GM18519 (cell line): ENCODE measurements at regions not wholly inside any gene's neighbourhood (a gene's known extent, or its start where the extent isn't known, plus 50 kb on each side); places are given as distances from the start of the nearest gene placed in this dataset.

ENCODE experiments used
- ATAC-seq: cut with Tn5 transposase; IDR thresholded peaks from one replicate; pipeline ENCODE4 v1.9.1; 2021; ENCODE audit warnings: mild to moderate bottlenecking, moderate library complexity; ENCODE audit not compliant: unreplicated experiment, low FRiP score

GRCh38 chr13:103238441-103238840 lies 172.2 kb upstream of the SLC10A2 start:
- ATAC-seq, result no peak

GRCh38 chr13:103236213-103236612 lies 170.0 kb upstream of the SLC10A2 start:
- ATAC-seq, result no peak

DNA sequence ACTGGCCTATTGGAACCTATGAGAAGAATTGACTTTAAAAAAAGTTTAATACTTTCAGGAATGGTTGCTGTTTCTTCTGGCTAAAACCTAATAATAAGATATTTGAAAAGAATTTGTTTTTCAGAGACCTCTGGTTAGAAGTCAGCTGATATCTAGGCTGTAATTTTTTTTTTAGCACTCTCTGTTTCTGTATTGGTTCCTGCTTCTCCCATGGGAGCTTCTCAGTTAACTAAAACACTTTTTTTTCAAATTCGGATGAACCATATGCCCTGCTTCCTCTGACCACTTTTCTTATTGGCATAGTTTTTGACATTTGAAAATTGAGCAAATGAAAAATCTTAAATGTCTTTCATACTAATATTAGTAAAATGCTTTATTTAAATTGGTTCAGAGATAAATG lies 163.5 kb upstream of the SLC10A2 start:
- no peak for ATAC-seq

GRCh38 chr13:103224804-103225203 lies 158.6 kb upstream of the SLC10A2 start:
- no peak for ATAC-seq

DNA sequence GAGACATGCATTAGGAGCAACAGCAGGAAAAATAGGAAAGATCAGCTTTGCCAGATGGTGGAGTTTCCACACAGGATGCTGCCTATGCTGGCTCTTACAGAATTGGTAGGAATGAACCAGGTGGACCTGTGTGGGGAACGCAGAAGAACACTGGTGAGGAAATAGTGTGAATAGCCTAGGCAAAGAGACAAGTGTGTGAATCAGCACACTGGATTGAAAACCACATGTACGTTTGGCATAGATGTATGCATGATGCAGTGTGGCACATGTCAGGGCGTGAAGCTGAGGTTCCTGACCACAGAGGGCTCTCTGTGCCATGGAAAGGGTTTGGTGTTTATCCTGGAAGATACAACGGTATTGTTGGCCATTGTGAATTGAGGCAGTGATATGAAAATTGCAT lies 156.5 kb upstream of the SLC10A2 start:
- ATAC-seq, result no peak

- ATAC-seq, result no peak
Observed at GRCh38 chr13:103218253-103218652, 152.0 kb upstream of the SLC10A2 start.

GRCh38 chr13:103213152-103213551 lies 146.9 kb upstream of the SLC10A2 start:
- ATAC-seq, result no peak

- ATAC-seq, result no peak
Observed at GRCh38 chr13:103210348-103210747, 144.1 kb upstream of the SLC10A2 start.

DNA sequence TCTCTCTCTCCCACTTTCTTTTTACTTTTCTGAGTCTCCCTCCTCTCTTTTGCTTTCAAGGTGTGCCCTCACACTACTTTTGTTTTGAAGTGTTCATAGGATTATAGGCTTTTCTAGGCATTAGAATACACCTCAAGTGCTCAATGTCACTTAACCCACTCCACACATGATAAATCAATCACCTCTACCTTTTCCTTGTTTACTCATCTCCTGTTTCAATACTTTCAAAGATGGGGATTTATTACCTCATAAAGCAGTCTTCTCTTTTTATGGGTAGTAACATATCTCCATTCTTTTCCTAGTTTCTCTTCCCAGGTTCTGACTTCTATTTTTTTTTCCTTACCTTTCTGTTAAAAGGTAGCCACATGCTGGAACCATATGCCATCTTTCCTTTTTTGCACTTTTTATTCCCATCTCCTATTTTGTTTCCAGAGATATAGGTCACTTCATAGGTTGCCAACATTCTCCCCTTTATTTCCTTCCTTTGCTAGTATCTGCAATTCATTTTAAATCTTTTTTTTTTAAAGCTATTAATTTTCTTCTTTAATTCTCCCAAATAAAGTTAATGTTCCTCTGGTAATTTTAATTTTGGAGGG lies 137.6 kb upstream of the SLC10A2 start:
- ATAC-seq, result no peak

DNA sequence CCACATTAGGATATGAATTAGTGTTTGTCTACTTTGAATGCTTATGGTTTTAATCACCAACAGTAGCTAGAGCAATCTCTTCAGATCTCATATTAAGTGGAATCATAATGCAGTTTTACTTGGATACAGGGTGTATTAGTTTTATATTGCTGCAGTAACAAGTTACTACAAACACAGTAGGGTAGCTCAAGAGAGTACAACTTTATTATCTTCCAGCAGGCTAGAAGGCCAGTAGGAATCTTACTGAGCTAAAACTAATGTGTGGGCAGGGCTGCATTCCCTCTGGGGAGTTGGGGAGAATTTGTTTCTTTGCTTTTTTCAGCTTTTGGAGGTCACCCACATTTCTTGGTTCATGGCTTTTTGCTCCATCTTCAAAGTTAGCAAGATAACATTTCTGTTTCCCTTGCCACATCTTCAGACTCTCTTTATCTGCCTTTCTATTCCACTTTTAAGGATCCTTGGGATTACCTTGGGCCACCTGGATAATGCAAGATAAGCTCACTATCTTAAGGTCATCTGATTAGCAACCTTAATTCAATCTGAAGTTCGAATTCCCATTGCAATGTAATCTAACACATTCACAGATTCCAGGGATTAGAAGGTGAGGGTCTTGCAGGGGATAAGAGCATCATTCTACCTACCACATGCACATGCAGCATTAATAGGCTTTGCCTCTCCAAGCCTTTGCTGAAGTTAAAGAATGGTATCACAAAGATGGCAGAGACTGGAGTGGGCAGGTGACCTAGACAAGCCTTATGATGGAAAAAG lies 134.1 kb upstream of the SLC10A2 start:
- no peak for ATAC-seq

- no peak for ATAC-seq
Observed at GRCh38 chr13:103199380-103200088, 133.3 kb upstream of the SLC10A2 start.

- ATAC-seq, result no peak
Observed at GRCh38 chr13:103196356-103196755, 130.1 kb upstream of the SLC10A2 start.

DNA sequence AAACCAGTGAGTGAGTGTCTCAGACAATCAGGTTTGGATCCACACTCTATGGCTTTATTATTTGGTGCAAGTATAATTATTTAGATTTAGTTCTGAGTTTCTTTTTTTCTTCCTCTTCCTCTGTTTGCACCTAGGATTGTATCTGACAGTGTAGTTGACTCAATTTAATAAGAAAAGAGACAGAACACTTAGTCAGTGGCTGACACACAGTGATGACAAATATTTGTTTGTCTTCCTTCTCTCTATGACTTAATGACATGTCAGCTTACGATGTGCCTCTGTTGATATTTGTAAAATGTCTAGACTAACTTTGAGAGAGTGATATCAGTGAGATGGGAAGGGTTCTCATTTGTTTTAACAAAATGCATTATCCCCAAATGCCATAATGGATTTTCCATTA lies 129.5 kb upstream of the SLC10A2 start:
- ATAC-seq, result no peak

DNA sequence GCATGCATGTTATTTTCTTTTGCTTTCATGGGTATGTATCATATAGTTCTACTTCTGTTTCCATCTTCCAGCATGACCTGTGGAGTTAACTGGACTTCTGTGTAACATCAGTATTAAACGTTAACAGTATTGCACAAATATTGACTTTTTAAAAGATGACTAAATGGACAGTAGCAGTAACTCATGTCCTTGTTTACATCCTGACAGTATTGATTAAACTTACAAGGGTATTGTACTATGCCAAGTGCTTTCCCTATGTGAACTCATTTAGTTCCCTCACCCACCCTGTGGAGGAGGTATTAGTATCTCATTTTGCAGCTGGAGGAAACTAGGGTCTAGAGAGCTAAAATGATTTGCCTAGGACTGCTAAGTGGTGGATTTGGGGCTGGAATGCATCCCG lies 128.7 kb upstream of the SLC10A2 start:
- no peak for ATAC-seq

- no peak for ATAC-seq
Observed at GRCh38 chr13:103192511-103193135, 126.4 kb upstream of the SLC10A2 start.

- ATAC-seq, result no peak
Observed at GRCh38 chr13:103190841-103191240, 124.6 kb upstream of the SLC10A2 start.

GRCh38 chr13:103188713-103189326 lies 122.6 kb upstream of the SLC10A2 start:
- ATAC-seq, result no peak

DNA sequence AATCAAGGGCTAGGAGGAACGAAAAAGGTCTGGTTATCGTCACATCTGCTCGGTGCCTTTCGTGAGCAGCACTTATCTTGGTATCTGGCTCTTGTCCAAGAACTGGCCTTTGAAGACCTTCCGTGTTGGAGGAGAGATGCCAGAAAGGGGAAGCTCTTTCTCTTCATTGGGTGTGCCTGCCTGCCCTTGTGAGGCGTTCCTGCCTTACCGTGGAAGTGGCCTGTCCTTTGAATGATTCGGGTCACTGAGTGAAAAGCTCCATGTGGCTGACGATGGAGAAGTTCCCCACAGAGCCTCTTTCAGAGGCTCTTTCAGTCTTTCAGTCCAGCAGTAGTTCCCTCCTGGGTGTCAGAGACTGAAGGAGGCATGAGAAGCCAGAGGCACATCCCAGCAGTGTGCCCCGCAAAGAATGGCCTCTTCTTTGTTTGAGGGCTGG lies 121.5 kb upstream of the SLC10A2 start:
- ATAC-seq, result no peak

GRCh38 chr13:103184413-103184812 lies 118.2 kb upstream of the SLC10A2 start:
- ATAC-seq, result peak; percentile 64

DNA sequence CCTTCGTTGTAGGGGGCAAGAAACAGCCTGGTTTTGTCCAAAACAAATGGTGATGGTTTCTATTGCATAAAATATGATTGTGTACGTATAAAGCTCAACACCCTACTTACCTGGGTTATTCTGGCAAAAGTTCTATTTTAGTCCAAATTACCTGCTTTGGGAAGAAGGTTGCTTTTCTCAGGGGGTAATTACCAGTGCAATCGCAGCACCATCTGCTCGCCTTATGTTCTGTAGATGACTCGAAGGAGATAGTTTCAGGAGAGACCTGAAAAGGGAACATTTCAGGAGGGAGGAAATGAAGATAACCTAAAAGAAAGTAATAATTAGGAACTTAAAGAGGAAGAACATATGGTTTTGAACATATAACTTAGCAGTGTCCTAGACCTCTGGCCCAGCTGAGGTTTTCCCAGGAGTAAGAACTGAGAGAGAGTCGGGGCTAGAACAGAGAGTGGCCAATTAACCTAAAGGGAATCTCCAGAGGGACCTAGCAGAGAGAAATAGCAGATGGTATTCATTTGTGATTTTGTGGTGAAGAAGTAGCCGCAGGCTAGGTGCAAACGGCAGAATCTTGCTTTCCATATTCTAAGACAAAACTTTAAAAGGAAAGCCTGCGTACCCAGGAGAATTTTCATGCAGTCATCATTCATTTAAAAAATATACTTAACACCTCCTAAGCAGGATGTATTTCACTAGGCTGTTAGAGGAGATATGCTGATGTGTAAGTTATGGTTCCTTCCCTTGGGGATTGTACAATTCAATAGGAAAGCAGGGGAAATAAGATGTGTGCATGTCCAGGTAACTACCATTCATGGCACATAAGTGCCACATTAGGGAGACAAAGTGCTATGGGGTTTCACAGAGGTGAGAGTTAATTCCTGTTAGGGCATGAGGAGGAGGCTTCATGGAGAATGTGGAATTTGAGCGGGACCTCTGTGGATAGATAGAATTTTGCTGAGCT lies 113.0 kb upstream of the SLC10A2 start:
- no peak for ATAC-seq
